HEK293 (cell line): ENCODE measurements at regions not wholly inside any gene's neighbourhood (a gene's known extent, or its start where the extent isn't known, plus 50 kb on each side); places are given as distances from the start of the nearest gene placed in this dataset.

Experiments
- CTCF ChIA-PET: fragments of 350-600 bp; formaldehyde crosslinking; extraction: SDS; loops from one replicate; lab custom pipeline; 2021; ENCODE audit warnings: antibody characterized with exemption; lab: Yijun Ruan, JAX
- POLR2A ChIA-PET: fragments of 300-600 bp; formaldehyde crosslinking; extraction: SDS; loops from one replicate; lab custom pipeline; 2020; ENCODE audit warnings: antibody characterized with exemption, inconsistent platforms; lab: Yijun Ruan, JAX
- H3K27ac ChIP-seq: fragments of 200-500 bp; sonication (Bioruptor generic); 2 replicates; pipeline ENCODE4 v1.5.1; 2014; ENCODE audit warnings: low read depth, low read length, control low read depth, inconsistent platforms; ENCODE audit errors: extremely low read depth
- H3K36me3 ChIP-seq, 2 experiments: fragments of 200-500 bp in 1 of 2; sonication (Bioruptor generic) in 1 of 2; 1 replicate in 1 of 2; 2 replicates in 1 of 2; pipeline ENCODE4 v1.5.1; 2014 to 2017; ENCODE audit warnings: inconsistent platforms in 2 of 2, low read length in 2 of 2; ENCODE audit not compliant: control insufficient read depth in 2 of 2, insufficient read depth in 1 of 2
- H3K4me1 ChIP-seq: fragments of 200-500 bp; sonication (Bioruptor generic); 2 replicates; pipeline ENCODE4 v1.5.1; 2014; ENCODE audit warnings: mild to moderate bottlenecking, low read length, inconsistent platforms; ENCODE audit not compliant: control insufficient read depth, insufficient read depth
- H3K4me3 ChIP-seq: 2 replicates; pipeline ENCODE4 v1.5.1; 2011; ENCODE audit warnings: low read depth, mild to moderate bottlenecking, control low read depth, low read length, moderate library complexity
- H3K9me3 ChIP-seq: fragments of 200-500 bp; sonication (Bioruptor generic); 2 replicates; pipeline ENCODE4 v1.5.1; 2014; ENCODE audit warnings: low read depth, low read length, inconsistent platforms; ENCODE audit not compliant: control insufficient read depth, insufficient read depth
- BCL6B ChIP-seq: fragments of 450-650 bp; formaldehyde crosslinking; IDR thresholded peaks from 2 replicates; pipeline ENCODE4 v1.5.1; 2017; ENCODE audit warnings: missing biosample characterization, missing genetic modification characterization
- GLI2 ChIP-seq: fragments of 450-650 bp; formaldehyde crosslinking; IDR thresholded peaks from 2 replicates; pipeline ENCODE4; 2017; ENCODE audit warnings: missing biosample characterization, missing genetic modification characterization, low read depth, borderline replicate concordance
- KLF10 ChIP-seq: fragments of 450-650 bp; IDR thresholded peaks from 2 replicates; pipeline ENCODE4 v1.5.1; 2018; ENCODE audit warnings: missing biosample characterization, mild to moderate bottlenecking, missing genetic modification characterization
- KLF9 ChIP-seq: fragments of 450-650 bp; formaldehyde crosslinking; IDR thresholded peaks from 2 replicates; pipeline ENCODE4 v1.5.1; 2016; ENCODE audit warnings: missing biosample characterization, missing genetic modification characterization, low read depth
- MYNN ChIP-seq: fragments of 450-650 bp; formaldehyde crosslinking; IDR thresholded peaks from 2 replicates; pipeline ENCODE4 v1.5.1; 2016; ENCODE audit warnings: missing biosample characterization, missing genetic modification characterization, borderline replicate concordance
- PRDM1 ChIP-seq: fragments of 450-650 bp; formaldehyde crosslinking; IDR thresholded peaks from 2 replicates; pipeline ENCODE4; 2016; ENCODE audit warnings: missing biosample characterization, missing genetic modification characterization
- PRDM10 ChIP-seq: fragments of 450-650 bp; formaldehyde crosslinking; IDR thresholded peaks from 2 replicates; pipeline ENCODE4 v1.5.1; 2016; ENCODE audit warnings: missing biosample characterization, missing genetic modification characterization
- TCF7L2 ChIP-seq: IDR thresholded peaks from 2 replicates; pipeline ENCODE4 v1.6.1; 2011; ENCODE audit warnings: low read depth, mild to moderate bottlenecking, inconsistent platforms, low read length, moderate library complexity, borderline replicate concordance
- ZFP37 ChIP-seq: fragments of 450-650 bp; formaldehyde crosslinking; IDR thresholded peaks from 2 replicates; pipeline ENCODE4 v1.5.1; 2016; ENCODE audit warnings: missing biosample characterization, missing genetic modification characterization
- ZNF112 ChIP-seq: fragments of 450-650 bp; formaldehyde crosslinking; IDR thresholded peaks from 2 replicates; pipeline ENCODE4 v1.5.0; 2017; ENCODE audit warnings: missing biosample characterization, missing genetic modification characterization
- ZNF148 ChIP-seq: fragments of 450-650 bp; formaldehyde crosslinking; IDR thresholded peaks from 2 replicates; pipeline ENCODE4 v1.5.0; 2017; ENCODE audit warnings: missing biosample characterization, missing genetic modification characterization, borderline replicate concordance
- ZNF16 ChIP-seq: fragments of 450-650 bp; formaldehyde crosslinking; IDR thresholded peaks from 2 replicates; pipeline ENCODE4 v1.5.1; 2016; ENCODE audit warnings: low read depth, missing biosample characterization, missing genetic modification characterization
- ZNF169 ChIP-seq: fragments of 450-650 bp; formaldehyde crosslinking; IDR thresholded peaks from 2 replicates; pipeline ENCODE4 v1.5.1; 2016; ENCODE audit warnings: missing biosample characterization, missing genetic modification characterization
- ZNF19 ChIP-seq: fragments of 450-650 bp; formaldehyde crosslinking; IDR thresholded peaks from 2 replicates; pipeline ENCODE4; 2016; ENCODE audit warnings: missing biosample characterization, missing genetic modification characterization, low read depth
- ZNF302 ChIP-seq: fragments of 450-650 bp; formaldehyde crosslinking; IDR thresholded peaks from 2 replicates; pipeline ENCODE4 v1.5.1; 2016; ENCODE audit warnings: missing biosample characterization, missing genetic modification characterization, low read depth
- ZNF311 ChIP-seq: fragments of 450-650 bp; formaldehyde crosslinking; IDR thresholded peaks from 2 replicates; pipeline ENCODE4 v1.5.1; 2017; ENCODE audit warnings: missing biosample characterization, missing genetic modification characterization, borderline replicate concordance
- ZNF341 ChIP-seq: fragments of 450-650 bp; formaldehyde crosslinking; IDR thresholded peaks from 2 replicates; pipeline ENCODE4; 2016; ENCODE audit warnings: low read depth, missing biosample characterization, missing genetic modification characterization
- ZNF350 ChIP-seq: fragments of 450-650 bp; formaldehyde crosslinking; IDR thresholded peaks from 2 replicates; pipeline ENCODE4 v1.5.0; 2017; ENCODE audit warnings: missing biosample characterization, mild to moderate bottlenecking, missing genetic modification characterization
- ZNF530 ChIP-seq: fragments of 450-650 bp; formaldehyde crosslinking; IDR thresholded peaks from 2 replicates; pipeline ENCODE4 v1.5.1; 2016; ENCODE audit warnings: low read depth, missing biosample characterization, missing genetic modification characterization
- ZNF623 ChIP-seq: fragments of 450-650 bp; formaldehyde crosslinking; IDR thresholded peaks from 2 replicates; pipeline ENCODE4 v1.5.1; 2016; ENCODE audit warnings: missing biosample characterization, missing genetic modification characterization
- ZNF692 ChIP-seq: fragments of 450-650 bp; formaldehyde crosslinking; IDR thresholded peaks from 2 replicates; pipeline ENCODE4 v1.5.1; 2016; ENCODE audit warnings: missing biosample characterization, missing genetic modification characterization
- ZNF776 ChIP-seq: fragments of 450-650 bp; formaldehyde crosslinking; IDR thresholded peaks from 2 replicates; pipeline ENCODE4 v1.5.0; 2017; ENCODE audit warnings: missing biosample characterization, missing genetic modification characterization, borderline replicate concordance
- ZNF843 ChIP-seq: fragments of 450-650 bp; formaldehyde crosslinking; IDR thresholded peaks from 2 replicates; pipeline ENCODE4 v1.5.1; 2016; ENCODE audit warnings: missing biosample characterization, missing genetic modification characterization

GRCh38 chr15:94611656-94612055 is 380.3 kb downstream of the MCTP2 start:
- ChIA-PET CTCF (no interaction called here), POLR2A (no interaction called here)
- Histone ChIP-seq H3K4me3 (no peak overlapping the region), H3K27ac (no peak overlapping the region), H3K36me3 (no peaks in the 10 kb centered on the region), H3K9me3 (no peaks in the 10 kb centered on the region), H3K4me1 (no peaks in the 10 kb centered on the region)
- TF ChIP-seq ZNF19 (tag by site-specific recombination) (no peak), ZNF169 (tag by site-specific recombination) (no peak), TCF7L2 (no peak), ZNF148 (no peak), ZNF692 (tag by site-specific recombination) (no peak), ZNF16 (tag by site-specific recombination) (no peak), ZNF341 (tag by site-specific recombination) (no peak)

- ChIA-PET POLR2A (no interaction called here), CTCF (no interaction called here)
- no peak overlapping the region for H3K27ac ChIP-seq
- H3K9me3 ChIP-seq: no peaks in the 10 kb centered on the region
- H3K36me3 ChIP-seq: no peaks in the 10 kb centered on the region
- no peak overlapping the region for H3K4me3 ChIP-seq
- TF ChIP-seq ZNF302 (tag by site-specific recombination): no peak
- TF ChIP-seq MYNN: no peak
- TF ChIP-seq ZNF311 (tag by site-specific recombination): no peak
- no peaks in the 10 kb centered on the region for H3K4me1 ChIP-seq
These were observed 384.3 kb downstream of the MCTP2 start for GRCh38 chr15:94615688-94616087.

- no peak overlapping the region for H3K27ac ChIP-seq
- no peaks in the 10 kb centered on the region for H3K36me3 ChIP-seq
- no peak overlapping the region for H3K4me3 ChIP-seq
- POLR2A ChIA-PET: no interaction called here
- H3K4me1 ChIP-seq: no peaks in the 10 kb centered on the region
- no peak for TF ChIP-seq ZFP37 (tag by site-specific recombination)
- TF ChIP-seq PRDM10 (tag by site-specific recombination): no peak
- no peak for TF ChIP-seq ZNF19 (tag by site-specific recombination)
- TF ChIP-seq ZNF350 (tag by site-specific recombination): no peak
- no peak for TF ChIP-seq ZNF623
- no peak for TF ChIP-seq ZNF776 (tag by site-specific recombination)
- TF ChIP-seq KLF10 (tag by site-specific recombination): no peak
- no peak for TF ChIP-seq KLF9 (tag by site-specific recombination)
- TF ChIP-seq PRDM1 (tag by site-specific recombination): no peak
- TF ChIP-seq BCL6B (tag by site-specific recombination): no peak
- TF ChIP-seq ZNF112 (tag by site-specific recombination): no peak
- no peak for TF ChIP-seq ZNF530 (tag by site-specific recombination)
- no peak for TF ChIP-seq GLI2
- no peak for TF ChIP-seq ZNF843
- H3K9me3 ChIP-seq: no peaks in the 10 kb centered on the region
- CTCF ChIA-PET: no interaction called here
These were observed 389.3 kb downstream of the MCTP2 start for GRCh38 chr15:94620632-94621031.
